ENCODE measurements at regions not wholly inside any gene's neighbourhood (a gene's known extent, or its start where the extent isn't known, plus 50 kb on each side); places are given as distances from the start of the nearest gene placed in this dataset.

GRCh38 chr20:11222243-11222642 is 548.4 kb upstream of the JAG1 start:
- TF ChIP-seq POLR2A (IDR thresholded peaks at IDR 0.05; ENCODE audit: low read depth) (no peak), CTCF (IDR thresholded peaks at IDR 0.05) (no peak)
